ENCODE measurements at regions not wholly inside any gene's neighbourhood (a gene's known extent, or its start where the extent isn't known, plus 50 kb on each side); places are given as distances from the start of the nearest gene placed in this dataset.

DNA sequence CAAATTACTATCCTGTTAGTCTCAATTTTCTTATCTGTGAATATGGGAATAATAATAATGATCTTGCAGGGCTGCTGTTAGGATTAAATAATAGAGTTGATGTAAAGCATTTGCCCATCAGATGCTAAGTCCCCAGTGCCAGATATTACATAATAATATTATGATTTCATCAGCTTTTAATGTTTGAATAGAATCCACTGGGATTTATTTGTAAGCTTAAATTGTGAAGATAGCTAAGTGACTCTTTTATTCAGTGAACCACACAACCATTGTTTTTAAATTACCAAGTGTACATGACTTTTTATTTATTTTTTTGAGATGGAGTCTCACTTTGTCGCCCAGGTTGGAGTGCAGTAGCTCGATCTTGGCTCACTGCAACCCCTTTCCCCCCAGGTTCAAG is 510.3 kb upstream of the DPP6 start:
- ChIA-PET CTCF (no interaction called here), POLR2A (no interaction called here)
- H3K27me3 Mint-ChIP-seq = no peaks in the 10 kb centered on the region
- intact Hi-C loops (cut with micrococcal nuclease) = no loop called here
- H3K27ac Mint-ChIP-seq = no peak overlapping the region
- ATAC-seq (no peak), DNase-seq (no peak)
- TF ChIP-seq CTCF (IDR thresholded peaks at IDR 0.05) = no peak
- no peaks in the 10 kb centered on the region for H3K36me3 Mint-ChIP-seq (ENCODE audit: low read depth)
- no peaks in the 10 kb centered on the region for H3K4me1 Mint-ChIP-seq (ENCODE audit: low read depth)
- peaks cover 1% of the 10 kb centered on the region for H3K9me3 Mint-ChIP-seq
- H3K4me3 Mint-ChIP-seq = no peak overlapping the region

- Mint-ChIP-seq H3K9me3 (peaks cover 1% of the 10 kb centered on the region), H3K27ac (no peak overlapping the region), H3K4me3 (no peak overlapping the region), H3K36me3 (ENCODE audit: low read depth) (no peaks in the 10 kb centered on the region), H3K4me1 (ENCODE audit: low read depth) (no peaks in the 10 kb centered on the region), H3K27me3 (no peaks in the 10 kb centered on the region)
- no peak for DNase-seq
- TF ChIP-seq CTCF (IDR thresholded peaks at IDR 0.05) = no peak
- intact Hi-C loops (cut with micrococcal nuclease) = no loop called here
- ATAC-seq = no peak
- ChIA-PET POLR2A (no interaction called here), CTCF (no interaction called here)
These were observed 509.0 kb upstream of the DPP6 start for GRCh38 chr7:153543232-153543631.

GRCh38 chr7:153550173-153550572 is 502.0 kb upstream of the DPP6 start:
- Mint-ChIP-seq H3K4me1 (ENCODE audit: low read depth) (no peaks in the 10 kb centered on the region), H3K27me3 (no peaks in the 10 kb centered on the region), H3K9me3 (no peaks in the 10 kb centered on the region), H3K36me3 (ENCODE audit: low read depth) (no peaks in the 10 kb centered on the region), H3K4me3 (no peak overlapping the region), H3K27ac (no peak overlapping the region)
- no peak for TF ChIP-seq CTCF (IDR thresholded peaks at IDR 0.05)
- no peak for ATAC-seq
- ChIA-PET CTCF (no interaction called here), POLR2A (no interaction called here)
- intact Hi-C loops (cut with micrococcal nuclease) = no loop called here
- DNase-seq = no peak

GRCh38 chr7:153564391-153564790 is 487.8 kb upstream of the DPP6 start:
- ChIA-PET POLR2A (no interaction called here), CTCF (no interaction called here)
- Mint-ChIP-seq H3K4me1 (ENCODE audit: low read depth) (no peaks in the 10 kb centered on the region), H3K4me3 (no peak overlapping the region), H3K27ac (no peak overlapping the region), H3K27me3 (no peaks in the 10 kb centered on the region), H3K36me3 (ENCODE audit: low read depth) (no peaks in the 10 kb centered on the region), H3K9me3 (peaks cover 2% of the 10 kb centered on the region)
- intact Hi-C loops (cut with micrococcal nuclease) = no loop called here
- no peak for DNase-seq
- no peak for TF ChIP-seq CTCF (IDR thresholded peaks at IDR 0.05)
- ATAC-seq = no peak

DNA sequence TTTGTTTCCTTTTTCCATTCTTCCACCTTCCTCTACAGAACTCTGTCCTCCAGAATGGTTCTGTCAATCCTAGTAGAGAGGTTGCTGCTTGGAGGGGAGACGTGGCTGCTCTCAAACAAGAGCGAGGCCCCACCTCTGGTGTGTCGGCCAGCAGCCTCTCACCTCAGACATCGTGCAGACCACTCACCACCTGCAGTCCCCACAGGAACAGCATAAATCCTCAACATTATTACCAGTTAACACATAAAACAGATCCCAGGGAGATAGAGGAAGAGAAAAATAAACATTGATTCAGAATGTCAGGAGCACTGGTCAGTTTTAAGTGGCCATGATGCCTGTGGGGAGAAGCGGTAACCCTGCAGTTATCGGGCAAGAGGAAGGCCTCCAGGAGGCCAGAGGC is 485.9 kb upstream of the DPP6 start:
- CTCF ChIA-PET = no interaction called here
- H3K4me3 Mint-ChIP-seq = no peak overlapping the region
- intact Hi-C loops (cut with micrococcal nuclease) = no loop called here
- no peaks in the 10 kb centered on the region for H3K27me3 Mint-ChIP-seq
- no peak for TF ChIP-seq CTCF (IDR thresholded peaks at IDR 0.05)
- no peaks in the 10 kb centered on the region for H3K4me1 Mint-ChIP-seq (ENCODE audit: low read depth)
- no peaks in the 10 kb centered on the region for H3K36me3 Mint-ChIP-seq (ENCODE audit: low read depth)
- ATAC-seq = no peak
- H3K27ac Mint-ChIP-seq = no peak overlapping the region
- H3K9me3 Mint-ChIP-seq = peaks cover 14% of the 10 kb centered on the region
- POLR2A ChIA-PET = no interaction called here
- no peak for DNase-seq

Data from activated CD8-positive, alpha-beta T cell treated with anti-CD3 and anti-CD28 coated beads for 36 hours (primary cell).